ENCODE measurements at regions not wholly inside any gene's neighbourhood (a gene's known extent, or its start where the extent isn't known, plus 50 kb on each side); places are given as distances from the start of the nearest gene placed in this dataset.
"Not testable (repeated sequence)": the region's sequence is repeated elsewhere in the genome, so short reads cannot be mapped to it uniquely, and the experiment has no call there.

- intact Hi-C loops (cut with micrococcal nuclease; ENCODE audit: unreplicated experiment) = no loop called here
- Histone ChIP-seq H3K4me1 (ENCODE audit: control insufficient read depth, insufficient read depth, low read length) (no peaks in the 10 kb centered on the region), H3K27ac (ENCODE audit: low read length) (no peak overlapping the region), H3K9me3 (ENCODE audit: control insufficient read depth, insufficient read depth, low read depth, low read length) (peaks cover 6% of the 10 kb centered on the region; the same call in 1 of the 2 replicates), H3K36me3 (ENCODE audit: control insufficient read depth, insufficient read depth, low read length) (no peaks in the 10 kb centered on the region), H3K4me3 (ENCODE audit: low read depth in 2 of 2, low read length in 2 of 2) (no peak overlapping the region), H3K27me3 (ENCODE audit: control insufficient read depth, insufficient read depth, low read length) (no peaks in the 10 kb centered on the region)
- peak; percentile 78 for ATAC-seq
- BruUV-seq (replicated peaks) = no TSS peak
- TF ChIP-seq, protein P1, sequence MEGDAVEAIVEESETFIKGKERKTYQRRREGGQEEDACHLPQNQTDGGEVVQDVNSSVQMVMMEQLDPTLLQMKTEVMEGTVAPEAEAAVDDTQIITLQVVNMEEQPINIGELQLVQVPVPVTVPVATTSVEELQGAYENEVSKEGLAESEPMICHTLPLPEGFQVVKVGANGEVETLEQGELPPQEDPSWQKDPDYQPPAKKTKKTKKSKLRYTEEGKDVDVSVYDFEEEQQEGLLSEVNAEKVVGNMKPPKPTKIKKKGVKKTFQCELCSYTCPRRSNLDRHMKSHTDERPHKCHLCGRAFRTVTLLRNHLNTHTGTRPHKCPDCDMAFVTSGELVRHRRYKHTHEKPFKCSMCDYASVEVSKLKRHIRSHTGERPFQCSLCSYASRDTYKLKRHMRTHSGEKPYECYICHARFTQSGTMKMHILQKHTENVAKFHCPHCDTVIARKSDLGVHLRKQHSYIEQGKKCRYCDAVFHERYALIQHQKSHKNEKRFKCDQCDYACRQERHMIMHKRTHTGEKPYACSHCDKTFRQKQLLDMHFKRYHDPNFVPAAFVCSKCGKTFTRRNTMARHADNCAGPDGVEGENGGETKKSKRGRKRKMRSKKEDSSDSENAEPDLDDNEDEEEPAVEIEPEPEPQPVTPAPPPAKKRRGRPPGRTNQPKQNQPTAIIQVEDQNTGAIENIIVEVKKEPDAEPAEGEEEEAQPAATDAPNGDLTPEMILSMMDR (IDR thresholded peaks at IDR 0.05) = no peak
- TF ChIP-seq, protein P2, sequence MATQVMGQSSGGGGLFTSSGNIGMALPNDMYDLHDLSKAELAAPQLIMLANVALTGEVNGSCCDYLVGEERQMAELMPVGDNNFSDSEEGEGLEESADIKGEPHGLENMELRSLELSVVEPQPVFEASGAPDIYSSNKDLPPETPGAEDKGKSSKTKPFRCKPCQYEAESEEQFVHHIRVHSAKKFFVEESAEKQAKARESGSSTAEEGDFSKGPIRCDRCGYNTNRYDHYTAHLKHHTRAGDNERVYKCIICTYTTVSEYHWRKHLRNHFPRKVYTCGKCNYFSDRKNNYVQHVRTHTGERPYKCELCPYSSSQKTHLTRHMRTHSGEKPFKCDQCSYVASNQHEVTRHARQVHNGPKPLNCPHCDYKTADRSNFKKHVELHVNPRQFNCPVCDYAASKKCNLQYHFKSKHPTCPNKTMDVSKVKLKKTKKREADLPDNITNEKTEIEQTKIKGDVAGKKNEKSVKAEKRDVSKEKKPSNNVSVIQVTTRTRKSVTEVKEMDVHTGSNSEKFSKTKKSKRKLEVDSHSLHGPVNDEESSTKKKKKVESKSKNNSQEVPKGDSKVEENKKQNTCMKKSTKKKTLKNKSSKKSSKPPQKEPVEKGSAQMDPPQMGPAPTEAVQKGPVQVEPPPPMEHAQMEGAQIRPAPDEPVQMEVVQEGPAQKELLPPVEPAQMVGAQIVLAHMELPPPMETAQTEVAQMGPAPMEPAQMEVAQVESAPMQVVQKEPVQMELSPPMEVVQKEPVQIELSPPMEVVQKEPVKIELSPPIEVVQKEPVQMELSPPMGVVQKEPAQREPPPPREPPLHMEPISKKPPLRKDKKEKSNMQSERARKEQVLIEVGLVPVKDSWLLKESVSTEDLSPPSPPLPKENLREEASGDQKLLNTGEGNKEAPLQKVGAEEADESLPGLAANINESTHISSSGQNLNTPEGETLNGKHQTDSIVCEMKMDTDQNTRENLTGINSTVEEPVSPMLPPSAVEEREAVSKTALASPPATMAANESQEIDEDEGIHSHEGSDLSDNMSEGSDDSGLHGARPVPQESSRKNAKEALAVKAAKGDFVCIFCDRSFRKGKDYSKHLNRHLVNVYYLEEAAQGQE (IDR thresholded peaks at IDR 0.05; ENCODE audit: insufficient read depth in 1 of 2, low read depth in 2 of 2, low read length in 1 of 2) = no peak
- TF ChIP-seq POLR2AphosphoS5 (IDR thresholded peaks at IDR 0.05; ENCODE audit: low read depth, low read length) (no peak), SIN3A (IDR thresholded peaks at IDR 0.05; ENCODE audit: borderline replicate concordance, insufficient read depth, low read depth, low read length) (no peak), TCF7L2 (IDR thresholded peaks at IDR 0.05; ENCODE audit: low read depth, low read length) (no peak)
- peak; percentile 55 for DNase-seq (ENCODE audit: low read depth, low spot score)
- ChIA-PET POLR2A (no interaction called here), CTCF (no interaction called here)
- in situ Hi-C loops (cut with HindIII; ENCODE audit: low pct_unique_long_range_greater_than_20kb, low sequenced_read_pairs) = no loop called here
These were observed 505.3 kb upstream of the JAG1 start for GRCh38 chr20:11178946-11179654.

DNA sequence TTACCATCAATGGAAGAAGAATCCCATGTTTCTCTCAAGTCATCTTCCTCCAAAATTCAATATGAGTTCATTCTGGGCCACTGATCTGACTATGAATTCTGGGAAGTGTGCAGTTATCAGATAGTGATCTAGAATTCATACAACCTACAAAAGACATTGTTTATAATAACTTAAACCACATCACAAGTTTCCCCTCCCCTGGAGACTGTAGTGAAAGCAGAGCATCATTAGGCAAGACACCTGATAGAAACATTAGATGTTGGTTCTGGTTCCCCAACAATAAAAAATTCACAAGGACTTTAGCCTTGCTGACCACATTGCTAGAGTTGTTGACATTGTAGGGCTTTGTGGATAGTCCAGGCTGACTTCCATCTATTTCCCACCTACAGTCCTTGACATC, 506.4 kb upstream of the JAG1 start:
- no peaks in the 10 kb centered on the region for H3K4me1 ChIP-seq (ENCODE audit: control insufficient read depth, insufficient read depth, low read length)
- ATAC-seq (no peak), DNase-seq (ENCODE audit: low read depth, low spot score) (no peak)
- no peaks in the 10 kb centered on the region for H3K36me3 ChIP-seq (ENCODE audit: control insufficient read depth, insufficient read depth, low read length)
- peaks cover 6% of the 10 kb centered on the region; the same call in 1 of the 2 replicates for H3K9me3 ChIP-seq (ENCODE audit: control insufficient read depth, insufficient read depth, low read depth, low read length)
- CTCF ChIA-PET = no interaction called here
- POLR2A ChIA-PET = no interaction called here
- H3K27ac ChIP-seq (ENCODE audit: low read length) = no peak overlapping the region
- H3K27me3 ChIP-seq (ENCODE audit: control insufficient read depth, insufficient read depth, low read length) = no peaks in the 10 kb centered on the region
- in situ Hi-C loops (cut with HindIII; ENCODE audit: low pct_unique_long_range_greater_than_20kb, low sequenced_read_pairs) (no loop called here), intact Hi-C loops (cut with micrococcal nuclease; ENCODE audit: unreplicated experiment) (no loop called here)
- H3K4me3 ChIP-seq (ENCODE audit: low read depth in 2 of 2, low read length in 2 of 2) = no peak overlapping the region
- TF ChIP-seq, protein P2 (IDR thresholded peaks at IDR 0.05; ENCODE audit: insufficient read depth in 1 of 2, low read depth in 2 of 2, low read length in 1 of 2) = no peak
- no peak for TF ChIP-seq POLR2AphosphoS5 (IDR thresholded peaks at IDR 0.05; ENCODE audit: low read depth, low read length)
- TF ChIP-seq SIN3A (IDR thresholded peaks at IDR 0.05; ENCODE audit: borderline replicate concordance, insufficient read depth, low read depth, low read length) = no peak
- no peak for TF ChIP-seq TCF7L2 (IDR thresholded peaks at IDR 0.05; ENCODE audit: low read depth, low read length)
- TF ChIP-seq, protein P1 (IDR thresholded peaks at IDR 0.05) = no peak
- BruUV-seq (replicated peaks) = no TSS peak

DNA sequence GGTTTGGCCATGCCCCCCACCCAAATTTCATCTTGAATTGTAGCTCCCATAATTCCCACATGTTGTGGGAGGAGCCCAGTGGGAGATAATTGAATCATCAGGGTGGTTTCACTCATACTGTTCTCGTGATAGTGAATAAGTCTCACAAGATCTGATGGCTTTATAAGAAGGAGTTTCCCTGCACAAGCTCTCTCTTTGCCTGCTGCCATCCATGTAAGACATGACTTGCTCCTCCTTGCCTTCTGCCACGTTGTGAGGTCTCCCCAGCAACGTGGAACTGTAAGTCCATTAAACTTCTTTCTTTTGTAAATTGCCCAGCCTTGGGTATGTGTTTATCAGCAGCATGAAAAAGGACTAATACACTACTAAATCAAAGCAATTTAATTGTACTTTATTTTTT, 507.3 kb upstream of the JAG1 start:
- H3K4me1 ChIP-seq (ENCODE audit: control insufficient read depth, insufficient read depth, low read length); H3K27ac ChIP-seq (ENCODE audit: low read length); DNase-seq (ENCODE audit: low read depth, low spot score); BruUV-seq (replicated peaks); POLR2A ChIA-PET; CTCF ChIA-PET; in situ Hi-C loops (cut with HindIII; ENCODE audit: low pct_unique_long_range_greater_than_20kb, low sequenced_read_pairs); H3K36me3 ChIP-seq (ENCODE audit: control insufficient read depth, insufficient read depth, low read length); intact Hi-C loops (cut with micrococcal nuclease; ENCODE audit: unreplicated experiment); H3K4me3 ChIP-seq (ENCODE audit: low read depth in 2 of 2, low read length in 2 of 2); H3K9me3 ChIP-seq (ENCODE audit: control insufficient read depth, insufficient read depth, low read depth, low read length); ATAC-seq; H3K27me3 ChIP-seq (ENCODE audit: control insufficient read depth, insufficient read depth, low read length): not testable (repeated sequence)

Data from Panc1 (cell line).